ENCODE measurements at regions not wholly inside any gene's neighbourhood (a gene's known extent, or its start where the extent isn't known, plus 50 kb on each side); places are given as distances from the start of the nearest gene placed in this dataset.

DNA sequence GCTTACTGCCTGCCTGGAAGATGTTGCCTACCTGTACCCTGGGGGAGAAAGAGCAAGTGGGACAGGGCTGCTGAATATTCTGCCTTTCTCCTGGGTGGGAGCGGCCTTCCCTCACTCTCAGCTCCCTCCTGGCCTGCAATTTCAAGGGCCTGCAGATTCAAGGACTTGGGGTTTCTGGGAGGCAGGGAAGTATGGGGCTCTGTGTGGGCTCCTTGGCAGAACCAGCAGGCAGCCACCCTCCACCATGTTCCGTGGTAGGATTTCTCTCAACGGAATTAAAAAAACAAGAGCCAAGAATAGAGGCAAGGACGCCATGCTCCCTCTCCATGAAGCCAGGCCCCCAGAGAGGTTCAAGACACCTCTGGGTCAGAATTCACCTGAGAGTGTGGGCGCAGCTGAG, 127.7 kb downstream of the NAV1 start:
- Histone ChIP-seq H3K27me3 (no peaks in the 10 kb centered on the region), H3K4me1 (no peaks in the 10 kb centered on the region), H3K9me3 (no peaks in the 10 kb centered on the region), H3K4me3 (ENCODE audit: low read depth, low read length) (no peak overlapping the region), H3K36me3 (no peaks in the 10 kb centered on the region)
- no peak for TF ChIP-seq CTCF (IDR thresholded peaks at IDR 0.05; ENCODE audit: low read depth, low read length)
- DNase-seq: no peak

DNA sequence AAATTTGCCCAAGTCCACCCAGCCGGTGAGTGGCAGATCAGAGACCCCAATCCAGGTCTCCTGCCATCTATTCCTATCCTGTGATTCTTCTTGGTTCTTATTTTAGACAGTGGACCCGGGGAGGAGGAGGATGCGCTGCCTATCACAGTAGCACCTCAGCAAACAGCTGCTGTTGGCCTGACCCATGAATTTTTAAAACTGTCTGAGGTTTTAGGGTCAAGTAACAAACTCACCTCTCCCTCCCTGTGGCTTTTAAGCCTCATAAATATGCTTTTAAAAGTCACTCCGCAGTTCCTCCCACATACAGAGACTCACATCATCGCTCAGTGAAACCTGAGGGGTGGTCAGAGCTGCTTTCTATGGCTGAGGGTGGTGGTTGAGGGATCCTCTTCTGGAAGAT, 128.6 kb downstream of the NAV1 start:
- TF ChIP-seq CTCF (IDR thresholded peaks at IDR 0.05; ENCODE audit: low read depth, low read length): no peak
- Histone ChIP-seq H3K9me3 (no peaks in the 10 kb centered on the region), H3K4me3 (ENCODE audit: low read depth, low read length) (no peak overlapping the region), H3K27me3 (no peaks in the 10 kb centered on the region), H3K36me3 (no peaks in the 10 kb centered on the region), H3K4me1 (no peaks in the 10 kb centered on the region)
- no peak for DNase-seq

GRCh38 chr1:201670517-201670916, 131.6 kb downstream of the NAV1 start:
- Histone ChIP-seq H3K36me3 (no peaks in the 10 kb centered on the region), H3K9me3 (no peaks in the 10 kb centered on the region), H3K27me3 (no peaks in the 10 kb centered on the region), H3K4me1 (no peaks in the 10 kb centered on the region), H3K4me3 (ENCODE audit: low read depth, low read length) (no peak overlapping the region)
- no peak for TF ChIP-seq CTCF (IDR thresholded peaks at IDR 0.05; ENCODE audit: low read depth, low read length)
- no peak for DNase-seq

DNA sequence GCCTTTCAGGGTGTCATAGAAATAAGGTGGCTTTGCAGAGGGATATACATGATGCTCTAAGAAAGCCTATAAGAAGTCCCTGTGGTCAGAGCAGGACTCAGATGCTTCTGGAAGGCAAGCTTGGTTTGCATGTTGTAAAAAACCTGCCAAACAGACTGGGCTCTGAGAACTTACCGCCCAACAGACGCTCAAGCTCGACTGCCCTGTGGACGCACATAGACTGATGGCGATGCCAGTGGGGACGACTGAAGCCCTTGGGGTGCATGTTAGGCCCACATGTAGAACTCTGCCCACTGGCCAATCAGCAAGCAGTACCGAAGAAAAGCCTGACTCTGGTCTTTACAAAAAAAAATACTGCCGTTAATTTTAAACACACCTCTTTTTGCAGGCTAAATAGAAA, 133.8 kb downstream of the NAV1 start:
- no peaks in the 10 kb centered on the region for H3K36me3 ChIP-seq

GRCh38 chr1:201673093-201673492, 134.2 kb downstream of the NAV1 start:
- TF ChIP-seq CTCF (IDR thresholded peaks at IDR 0.05; ENCODE audit: low read depth, low read length): no peak
- no peak overlapping the region for H3K4me3 ChIP-seq (ENCODE audit: low read depth, low read length)
- no peak for DNase-seq

More for the DNA sequence above, 133.8 kb downstream of the NAV1 start:
- no peaks in the 10 kb centered on the region for H3K9me3 ChIP-seq
- H3K27me3 ChIP-seq: no peaks in the 10 kb centered on the region
- H3K4me1 ChIP-seq: no peaks in the 10 kb centered on the region
- DNase-seq: no peak
- H3K4me3 ChIP-seq (ENCODE audit: low read depth, low read length): no peak overlapping the region
- no peak for TF ChIP-seq CTCF (IDR thresholded peaks at IDR 0.05; ENCODE audit: low read depth, low read length)

DNA sequence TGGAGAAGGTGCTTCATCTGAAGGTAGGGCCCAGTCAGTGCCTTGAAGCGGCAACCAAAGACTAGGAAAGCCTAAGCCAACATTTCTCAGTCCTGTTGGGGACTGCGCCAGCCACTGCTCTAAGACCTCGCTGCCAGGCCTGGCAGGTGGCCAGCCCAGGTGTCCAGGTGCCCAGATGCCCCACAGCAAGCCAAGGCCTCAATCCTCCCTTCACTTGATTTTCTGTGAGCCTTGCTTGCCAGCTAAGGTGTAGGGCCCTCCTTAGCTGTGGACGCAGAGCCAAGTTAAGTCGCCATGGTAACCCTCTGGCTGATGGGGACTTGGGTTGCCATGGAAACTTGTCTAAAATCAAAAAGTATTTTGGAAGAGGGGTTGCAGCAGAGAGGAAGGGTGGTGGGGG, 135.0 kb downstream of the NAV1 start:
- no peaks in the 10 kb centered on the region for H3K4me1 ChIP-seq
- no peak overlapping the region for H3K4me3 ChIP-seq (ENCODE audit: low read depth, low read length)
- no peaks in the 10 kb centered on the region for H3K9me3 ChIP-seq
- TF ChIP-seq CTCF (IDR thresholded peaks at IDR 0.05; ENCODE audit: low read depth, low read length): no peak
- no peak for DNase-seq
- H3K27me3 ChIP-seq: no peaks in the 10 kb centered on the region
- H3K36me3 ChIP-seq: no peaks in the 10 kb centered on the region

More at GRCh38 chr1:201673093-201673492, 134.2 kb downstream of the NAV1 start:
- H3K36me3 ChIP-seq: no peaks in the 10 kb centered on the region
- no peaks in the 10 kb centered on the region for H3K9me3 ChIP-seq
- no peaks in the 10 kb centered on the region for H3K27me3 ChIP-seq
- no peaks in the 10 kb centered on the region for H3K4me1 ChIP-seq
